K562 (cell line): ENCODE measurements at regions not wholly inside any gene's neighbourhood (a gene's known extent, or its start where the extent isn't known, plus 50 kb on each side); places are given as distances from the start of the nearest gene placed in this dataset.
A peak's percentile ranks its signal among the peaks of the same experiment; 100 is the strongest.

ENCODE experiments used
- ATAC-seq: fragments of 200-7000 bp; cut with Tn5 transposase; 3 replicates; pipeline ENCODE4 v1.9.1; 2020; ENCODE audit warnings: moderate library complexity
- BruUV-seq: library from RNA; stranded (reverse); fragments of 400-500 nt; replicated peaks from 2 replicates; lab custom pipeline; 2021; lab: Mats Ljungman, UMichigan
- CTCF ChIA-PET: fragments of 300-600 bp; formaldehyde crosslinking; extraction: SDS; loops from one replicate; lab custom pipeline; 2021; ENCODE audit warnings: low intra/inter-chr PET ratio; lab: Yijun Ruan, JAX
- POLR2A ChIA-PET: fragments of 300-600, 350-650 bp; sonication (Branson Sonifier 250); formaldehyde crosslinking; extraction: SDS; loops from one replicate; lab custom pipeline; 2021; ENCODE audit warnings: antibody characterized with exemption, inconsistent platforms; lab: Yijun Ruan, JAX
- DNase-seq, 4 experiments: peaks; one replicate each; pipeline versions ENCODE4 v3.0.0 to v3.0.0-alpha.2; 2011 to 2018; ENCODE audit warnings: low spot score in 3 of 4, mixed read lengths in 3 of 4; ENCODE audit errors: extremely low read depth in 1 of 4
- FAIRE-seq: peaks from 2 replicates; lab custom pipeline; 2011; peaks lifted over from hg19 to GRCh38; lab: Jason Lieb, UNC
- H2AFZ ChIP-seq: 2 replicates; pipeline ENCODE4 v1.6.0; 2011; ENCODE audit warnings: low read depth, low read length, control low read depth, inconsistent platforms
- H3K27ac ChIP-seq: fragments of 200-600 bp; 3 replicates; pipeline ENCODE4 v1.8.0; 2011; ENCODE audit warnings: low read depth, mild to moderate bottlenecking, control low read depth, inconsistent platforms, low read length, moderate library complexity, mixed read lengths; ENCODE audit errors: extremely low read depth
- H3K27me3 ChIP-seq, 2 experiments: fragments of 300-600 bp in 1 of 2; 2 replicates in 1 of 2; 3 replicates in 1 of 2; pipeline versions ENCODE4 v1.6.0 to v1.8.0; 2011; ENCODE audit warnings: inconsistent platforms in 2 of 2, low read length in 2 of 2, mild to moderate bottlenecking in 1 of 2, mixed read lengths in 1 of 2, moderate library complexity in 1 of 2; ENCODE audit not compliant: control insufficient read depth in 2 of 2, insufficient read depth in 2 of 2
- H3K36me3 ChIP-seq: fragments of 300-600 bp; 3 replicates; pipeline ENCODE4 v1.8.0; 2011; ENCODE audit warnings: mild to moderate bottlenecking, low read length, inconsistent platforms; ENCODE audit not compliant: control insufficient read depth, insufficient read depth
- H3K4me1 ChIP-seq, 2 experiments: fragments of 200-600 bp in 1 of 2; replicated peaks in 1 of 2; 2 replicates in 1 of 2; 3 replicates in 1 of 2; pipeline versions ENCODE4 v1.5.1 to v1.8.0; 2011; ENCODE audit warnings: inconsistent platforms in 2 of 2, low read length in 2 of 2, mild to moderate bottlenecking in 1 of 2, mixed read lengths in 1 of 2, moderate library complexity in 1 of 2; ENCODE audit not compliant: control insufficient read depth in 2 of 2, insufficient read depth in 2 of 2
- H3K4me2 ChIP-seq: 2 replicates; pipeline ENCODE4 v1.6.1; 2011; ENCODE audit warnings: low read length, control low read depth, inconsistent platforms, mixed read lengths; ENCODE audit not compliant: insufficient read depth
- H3K4me3 ChIP-seq: fragments of 200-600 bp; sonication (generic), shearing (Covaris generic); 2 replicates; pipeline ENCODE4 v1.5.1; 2016; ENCODE audit warnings: control low read depth, inconsistent platforms
- H3K79me2 ChIP-seq: fragments of 200-600 bp; 3 replicates; pipeline ENCODE4 v1.8.0; 2011; ENCODE audit warnings: low read length, inconsistent platforms; ENCODE audit not compliant: control insufficient read depth, insufficient read depth
- H3K9ac ChIP-seq, 2 experiments: 2 replicates each; pipeline versions ENCODE4 v1.6.0 to v1.6.1; 2011; ENCODE audit warnings: low read depth in 2 of 2, low read length in 2 of 2, control low read depth in 1 of 2, inconsistent platforms in 1 of 2, mild to moderate bottlenecking in 1 of 2, mixed read lengths in 1 of 2; ENCODE audit not compliant: insufficient read depth in 1 of 2
- H3K9me1 ChIP-seq: one replicate; pipeline ENCODE4 v1.6.0; 2011; ENCODE audit warnings: inconsistent platforms, mild to moderate bottlenecking, low read length, moderate library complexity; ENCODE audit not compliant: control insufficient read depth, insufficient read depth
- H3K9me3 ChIP-seq: replicated peaks from 2 replicates; pipeline ENCODE4 v1.5.1; 2011; ENCODE audit warnings: low read depth, low read length, inconsistent platforms; ENCODE audit not compliant: control insufficient read depth, insufficient read depth
- H4K20me1 ChIP-seq: replicated peaks from 2 replicates; pipeline ENCODE4 v1.6.1; 2011; ENCODE audit warnings: low read length, inconsistent platforms, mixed read lengths; ENCODE audit not compliant: control insufficient read depth, insufficient read depth
- BCLAF1 ChIP-seq, 2 experiments: fragments of 450-650 bp in 1 of 2; IDR thresholded peaks; 2 replicates each; pipeline ENCODE4 v1.6.1; 2011 to 2017; ENCODE audit warnings: low read depth in 2 of 2, antibody characterized with exemption in 1 of 2, borderline replicate concordance in 1 of 2, low read length in 1 of 2, mild to moderate bottlenecking in 1 of 2, mixed read lengths in 1 of 2; ENCODE audit not compliant: control insufficient read depth in 1 of 2
- HDAC1 ChIP-seq, 2 experiments: fragments of 450-650 bp; IDR thresholded peaks; 2 replicates each; pipeline ENCODE4 v1.6.1; 2016 to 2017; ENCODE audit warnings: inconsistent platforms in 1 of 2, mild to moderate bottlenecking in 1 of 2, moderate library complexity in 1 of 2
- KLF13 ChIP-seq: fragments of 450-650 bp; IDR thresholded peaks from 2 replicates; pipeline ENCODE4 v1.6.1; 2016; ENCODE audit warnings: missing genetic modification characterization, low read depth, mild to moderate bottlenecking, missing compliant biosample characterization, moderate library complexity, borderline replicate concordance
- MITF ChIP-seq: IDR thresholded peaks from 2 replicates; pipeline ENCODE4 v1.6.1; 2014; ENCODE audit warnings: antibody characterized with exemption
- NFIC ChIP-seq: fragments of 450-650 bp; IDR thresholded peaks from 2 replicates; pipeline ENCODE4 v1.6.1; 2017; ENCODE audit warnings: mild to moderate bottlenecking, inconsistent platforms
- ZBED1 ChIP-seq: IDR thresholded peaks from 2 replicates; pipeline ENCODE4 v1.6.1; 2014
- ZNF175 ChIP-seq: fragments of 200-800 bp; sonication (Bioruptor generic); IDR thresholded peaks from 2 replicates; pipeline ENCODE4 v1.6.1; 2016; ENCODE audit warnings: low read depth, mild to moderate bottlenecking, missing genetic modification characterization, missing compliant biosample characterization
- WGBS: fragments of 100-300 bp; shearing (Covaris generic); methylation state at CpG from one replicate; pipeline ENCODE4 v1.1.6; 2016; ENCODE audit warnings: low coverage, mixed read lengths; ENCODE audit not compliant: insufficient coverage; ENCODE audit errors: missing lambda C conversion rate; 5-methylcytosine and 5-hydroxymethylcytosine counted together
- in situ Hi-C: fragments of 300-500 bp; cut with MboI; formaldehyde crosslinking; loops from 4 replicates; pipeline ENCODE4 v1.15.0; 2018; ENCODE audit warnings: inconsistent platforms, mixed read lengths
- intact Hi-C: fragments of 100-400 bp; cut with micrococcal nuclease; formaldehyde crosslinking; loops from 2 replicates; pipeline ENCODE4 v1.14.2; 2022
- TF ChIP-seq, protein P1 (sequence below): fragments of 200-400 bp; formaldehyde crosslinking; IDR thresholded peaks from 2 replicates; pipeline ENCODE4 v1.6.1; 2017; ENCODE audit warnings: mild to moderate bottlenecking, low read depth, low read length, moderate library complexity

DNA sequence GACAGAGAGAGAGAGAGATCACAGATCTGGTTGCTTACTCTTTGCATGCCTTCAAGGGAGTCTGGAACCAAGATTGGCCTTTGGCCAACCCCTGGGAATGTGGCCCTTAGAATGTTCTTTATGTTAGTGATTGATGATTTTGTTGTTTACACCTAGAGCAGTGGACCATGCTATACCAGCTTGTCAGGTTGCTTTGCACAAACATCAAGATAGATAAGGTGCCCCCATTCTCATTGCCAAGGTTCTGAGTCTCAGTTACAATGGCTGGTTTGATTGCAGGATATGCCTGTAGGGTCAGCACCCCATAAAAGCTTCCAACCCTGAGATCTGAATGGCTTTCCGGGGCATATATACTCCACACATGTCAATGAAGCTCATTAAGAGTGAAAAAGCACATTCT is 53.5 kb upstream of the SLC2A12 start:
- BruUV-seq: no TSS peak
- intact Hi-C loops (no loop called here), in situ Hi-C loops (no loop called here)
- no peaks in the 10 kb centered on the region for H4K20me1 ChIP-seq
- H3K4me2 ChIP-seq: no peak overlapping the region
- no peaks in the 10 kb centered on the region for H3K36me3 ChIP-seq
- WGBS: 0% methylated on average over 1 of the region's 1 CpG
- no peaks in the 10 kb centered on the region for H3K4me1 ChIP-seq
- H2AFZ ChIP-seq: no peak overlapping the region
- FAIRE-seq (no peak), ATAC-seq (no peak), DNase-seq (no peak)
- no peak overlapping the region for H3K4me3 ChIP-seq
- no peak overlapping the region for H3K27ac ChIP-seq
- no peaks in the 10 kb centered on the region for H3K9me3 ChIP-seq
- POLR2A ChIA-PET: no interaction called here
- H3K9ac ChIP-seq: no peak overlapping the region
- no peaks in the 10 kb centered on the region for H3K9me1 ChIP-seq
- H3K27me3 ChIP-seq: 0 out of 5 replicates have a peak, but pooled peaks cover 3% of the 10 kb centered on the region in 2 experiments
- H3K79me2 ChIP-seq: no peaks in the 10 kb centered on the region
- TF ChIP-seq ZNF175 (no peak), HDAC1 (IDR thresholded peaks at IDR 0.05) (no peak), KLF13 (tag) (no peak), BCLAF1 (IDR thresholded peaks at IDR 0.05; ENCODE audit: borderline replicate concordance in 1 of 2, control insufficient read depth in 1 of 2, low read depth in 2 of 2, low read length in 1 of 2) (no peak), NFIC (0 out of 2 replicates have a peak, but pooled peaks have one; percentile 19), MITF (no peak), ZBED1 (no peak)
- TF ChIP-seq, protein P1, sequence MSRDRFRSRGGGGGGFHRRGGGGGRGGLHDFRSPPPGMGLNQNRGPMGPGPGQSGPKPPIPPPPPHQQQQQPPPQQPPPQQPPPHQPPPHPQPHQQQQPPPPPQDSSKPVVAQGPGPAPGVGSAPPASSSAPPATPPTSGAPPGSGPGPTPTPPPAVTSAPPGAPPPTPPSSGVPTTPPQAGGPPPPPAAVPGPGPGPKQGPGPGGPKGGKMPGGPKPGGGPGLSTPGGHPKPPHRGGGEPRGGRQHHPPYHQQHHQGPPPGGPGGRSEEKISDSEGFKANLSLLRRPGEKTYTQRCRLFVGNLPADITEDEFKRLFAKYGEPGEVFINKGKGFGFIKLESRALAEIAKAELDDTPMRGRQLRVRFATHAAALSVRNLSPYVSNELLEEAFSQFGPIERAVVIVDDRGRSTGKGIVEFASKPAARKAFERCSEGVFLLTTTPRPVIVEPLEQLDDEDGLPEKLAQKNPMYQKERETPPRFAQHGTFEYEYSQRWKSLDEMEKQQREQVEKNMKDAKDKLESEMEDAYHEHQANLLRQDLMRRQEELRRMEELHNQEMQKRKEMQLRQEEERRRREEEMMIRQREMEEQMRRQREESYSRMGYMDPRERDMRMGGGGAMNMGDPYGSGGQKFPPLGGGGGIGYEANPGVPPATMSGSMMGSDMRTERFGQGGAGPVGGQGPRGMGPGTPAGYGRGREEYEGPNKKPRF: no peak
- CTCF ChIA-PET: no interaction called here
